AG10803 (cell line): ENCODE measurements at regions not wholly inside any gene's neighbourhood (a gene's known extent, or its start where the extent isn't known, plus 50 kb on each side); places are given as distances from the start of the nearest gene placed in this dataset.

Experiments
- DNase-seq: peaks from one replicate; pipeline ENCODE4 v3.0.0; 2010; ENCODE audit warnings: low read depth
- H3K4me3 ChIP-seq: 2 replicates; pipeline ENCODE4 v1.5.1; 2011; ENCODE audit warnings: mild to moderate bottlenecking, low read length, control low read depth
- CTCF ChIP-seq: conservative IDR thresholded peaks from 2 replicates; pipeline ENCODE4 v1.5.1; 2011; ENCODE audit warnings: mild to moderate bottlenecking, low read length, control low read depth, inconsistent platforms

- peak; percentile 11; the same call in 1 of the 2 replicates for TF ChIP-seq CTCF
- no peak for DNase-seq
- H3K4me3 ChIP-seq: no peak overlapping the region
Measured at GRCh38 chr14:53792909-53793308, 163.7 kb downstream of the BMP4 start.

- TF ChIP-seq CTCF: no peak
- DNase-seq: no peak
Measured at GRCh38 chr14:53790731-53791500, 165.7 kb downstream of the BMP4 start.

GRCh38 chr14:53788566-53788965 lies 168.1 kb downstream of the BMP4 start:
- TF ChIP-seq CTCF: no peak
- no peak overlapping the region for H3K4me3 ChIP-seq
- no peak for DNase-seq

More at GRCh38 chr14:53790731-53791500, 165.7 kb downstream of the BMP4 start:
- no peak overlapping the region for H3K4me3 ChIP-seq

GRCh38 chr14:53786045-53786444 lies 170.6 kb downstream of the BMP4 start:
- no peak overlapping the region for H3K4me3 ChIP-seq
- TF ChIP-seq CTCF: no peak
- no peak for DNase-seq

GRCh38 chr14:53784688-53785087 lies 171.9 kb downstream of the BMP4 start:
- no peak for DNase-seq
- H3K4me3 ChIP-seq: no peak overlapping the region
- no peak for TF ChIP-seq CTCF

- H3K4me3 ChIP-seq: no peak overlapping the region
- TF ChIP-seq CTCF: no peak
- DNase-seq: no peak
Measured at GRCh38 chr14:53783256-53783655, 173.4 kb downstream of the BMP4 start.

- H3K4me3 ChIP-seq: no peak overlapping the region
- no peak for DNase-seq
- no peak for TF ChIP-seq CTCF
Measured at GRCh38 chr14:53780051-53780555, 176.5 kb downstream of the BMP4 start.
